ENCODE measurements at regions not wholly inside any gene's neighbourhood (a gene's known extent, or its start where the extent isn't known, plus 50 kb on each side); places are given as distances from the start of the nearest gene placed in this dataset.

DNA sequence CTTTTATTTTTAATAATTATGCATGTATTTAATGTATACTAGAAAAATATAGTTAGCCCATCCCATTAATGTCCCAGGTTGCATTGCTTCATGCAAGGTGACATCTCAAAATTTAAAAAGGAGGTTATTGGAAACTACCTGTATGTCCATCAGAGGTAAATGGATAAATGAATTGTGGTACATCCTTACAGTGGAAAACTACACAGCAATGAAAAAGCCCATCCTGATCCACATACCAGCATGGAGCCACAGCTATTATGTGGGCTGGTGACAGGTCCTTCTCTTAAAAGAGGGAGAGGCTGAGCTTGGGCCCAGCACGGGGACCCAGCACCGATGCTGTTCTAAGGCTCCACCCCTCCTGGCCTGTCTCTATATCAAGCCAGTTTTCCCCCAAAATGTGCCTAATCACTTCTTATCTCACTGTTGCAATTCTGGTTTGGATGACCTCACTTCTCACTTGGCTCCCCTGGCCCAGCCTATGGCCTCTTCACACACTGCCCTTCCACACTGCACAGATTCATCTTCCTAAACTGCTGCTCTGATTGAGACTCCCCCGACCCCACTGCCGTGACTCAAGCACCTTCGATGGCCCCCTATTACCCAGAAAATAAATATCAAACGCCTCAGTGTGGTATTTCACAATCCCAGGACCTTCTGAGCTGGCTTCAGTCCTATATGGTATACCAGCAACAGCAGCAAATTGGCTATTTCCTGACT lies 97.1 kb upstream of the NCOR2 start:
- peak; percentile 45 for DNase-seq (ENCODE audit: low read depth)
- TF ChIP-seq, protein P1, sequence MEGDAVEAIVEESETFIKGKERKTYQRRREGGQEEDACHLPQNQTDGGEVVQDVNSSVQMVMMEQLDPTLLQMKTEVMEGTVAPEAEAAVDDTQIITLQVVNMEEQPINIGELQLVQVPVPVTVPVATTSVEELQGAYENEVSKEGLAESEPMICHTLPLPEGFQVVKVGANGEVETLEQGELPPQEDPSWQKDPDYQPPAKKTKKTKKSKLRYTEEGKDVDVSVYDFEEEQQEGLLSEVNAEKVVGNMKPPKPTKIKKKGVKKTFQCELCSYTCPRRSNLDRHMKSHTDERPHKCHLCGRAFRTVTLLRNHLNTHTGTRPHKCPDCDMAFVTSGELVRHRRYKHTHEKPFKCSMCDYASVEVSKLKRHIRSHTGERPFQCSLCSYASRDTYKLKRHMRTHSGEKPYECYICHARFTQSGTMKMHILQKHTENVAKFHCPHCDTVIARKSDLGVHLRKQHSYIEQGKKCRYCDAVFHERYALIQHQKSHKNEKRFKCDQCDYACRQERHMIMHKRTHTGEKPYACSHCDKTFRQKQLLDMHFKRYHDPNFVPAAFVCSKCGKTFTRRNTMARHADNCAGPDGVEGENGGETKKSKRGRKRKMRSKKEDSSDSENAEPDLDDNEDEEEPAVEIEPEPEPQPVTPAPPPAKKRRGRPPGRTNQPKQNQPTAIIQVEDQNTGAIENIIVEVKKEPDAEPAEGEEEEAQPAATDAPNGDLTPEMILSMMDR (conservative IDR thresholded peaks at IDR 0.05; ENCODE audit: control insufficient read depth, insufficient read depth, low read depth, low read length): no peak
- no peak overlapping the region for H3K4me3 ChIP-seq (ENCODE audit: control insufficient read depth, low read depth, low read length)

DNA sequence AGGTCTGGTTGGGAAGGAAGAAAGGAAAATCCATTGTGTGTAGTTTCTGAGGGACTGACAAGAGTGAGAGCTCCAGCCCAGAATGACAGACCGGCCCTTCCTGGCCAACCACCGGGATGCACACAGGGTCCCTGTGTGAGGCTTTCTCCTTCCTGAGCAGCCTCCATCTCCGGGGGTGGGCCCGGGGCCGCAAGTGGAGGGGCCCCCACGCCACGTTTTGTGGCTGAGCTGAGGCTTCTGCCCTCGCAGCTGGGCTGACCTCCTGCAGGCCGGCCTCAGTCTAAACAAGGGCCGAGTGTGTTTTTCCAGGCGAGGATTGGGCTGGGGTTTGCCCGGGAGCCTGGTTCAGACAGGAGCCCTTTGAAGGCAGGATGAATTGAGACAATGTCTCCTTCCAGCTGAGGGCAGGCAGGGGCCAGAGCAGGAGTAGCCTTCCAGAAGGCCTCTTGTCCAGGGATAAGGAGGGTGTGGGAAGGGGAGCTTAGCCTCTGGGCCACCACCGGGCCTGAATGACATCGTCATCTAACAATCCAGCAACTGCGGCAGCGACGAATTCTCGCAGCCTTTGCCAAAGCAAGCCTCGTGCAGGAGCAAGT lies 96.5 kb upstream of the NCOR2 start:
- no peak overlapping the region for H3K4me3 ChIP-seq (ENCODE audit: control insufficient read depth, low read depth, low read length)
- TF ChIP-seq, protein P1 (conservative IDR thresholded peaks at IDR 0.05; ENCODE audit: control insufficient read depth, insufficient read depth, low read depth, low read length): no peak
- DNase-seq (ENCODE audit: low read depth): no peak

DNA sequence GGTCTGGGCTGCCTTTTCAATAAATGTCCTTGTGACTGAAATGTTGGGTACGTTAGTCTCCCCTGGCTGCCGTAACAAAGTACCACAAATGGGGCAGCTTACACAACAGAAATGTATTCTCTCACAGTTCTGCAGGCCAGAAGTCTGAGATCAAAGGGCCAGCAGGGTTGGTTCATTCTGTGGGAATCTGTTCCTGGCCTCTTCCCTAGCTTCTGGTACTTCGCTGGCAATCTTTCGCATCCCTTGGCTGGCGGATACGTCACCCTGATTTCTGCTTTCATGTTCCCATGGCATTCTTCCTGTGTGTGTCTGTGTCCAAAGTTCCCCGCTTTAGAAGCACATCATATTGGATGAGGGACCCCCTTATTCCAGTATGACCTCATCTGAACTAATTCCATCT lies 95.8 kb upstream of the NCOR2 start:
- TF ChIP-seq, protein P1 (conservative IDR thresholded peaks at IDR 0.05; ENCODE audit: control insufficient read depth, insufficient read depth, low read depth, low read length): no peak
- H3K4me3 ChIP-seq (ENCODE audit: control insufficient read depth, low read depth, low read length): no peak overlapping the region
- DNase-seq (ENCODE audit: low read depth): peak; percentile 70

DNA sequence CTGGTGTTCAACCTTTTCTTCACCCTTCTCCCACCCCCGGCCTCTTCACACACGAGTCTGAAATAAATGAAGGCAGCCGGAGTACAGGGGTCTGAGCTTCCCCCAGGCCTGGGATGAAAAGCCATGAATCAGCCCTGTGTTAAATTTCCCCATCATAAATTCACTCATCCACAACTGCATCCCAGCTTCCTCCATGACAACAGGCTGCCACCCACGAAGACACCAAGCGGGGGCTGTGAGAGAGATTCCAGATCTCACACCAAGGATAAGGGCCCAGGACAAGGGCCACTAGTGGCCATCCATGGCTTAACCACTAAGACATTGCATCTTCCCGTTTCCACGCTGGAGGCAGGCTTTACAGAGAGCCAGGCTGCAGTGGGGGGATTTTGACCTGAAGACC lies 93.9 kb upstream of the NCOR2 start:
- TF ChIP-seq, protein P1 (conservative IDR thresholded peaks at IDR 0.05; ENCODE audit: control insufficient read depth, insufficient read depth, low read depth, low read length): peak; percentile 8
- no peak for DNase-seq (ENCODE audit: low read depth)
- no peak overlapping the region for H3K4me3 ChIP-seq (ENCODE audit: control insufficient read depth, low read depth, low read length)

DNA sequence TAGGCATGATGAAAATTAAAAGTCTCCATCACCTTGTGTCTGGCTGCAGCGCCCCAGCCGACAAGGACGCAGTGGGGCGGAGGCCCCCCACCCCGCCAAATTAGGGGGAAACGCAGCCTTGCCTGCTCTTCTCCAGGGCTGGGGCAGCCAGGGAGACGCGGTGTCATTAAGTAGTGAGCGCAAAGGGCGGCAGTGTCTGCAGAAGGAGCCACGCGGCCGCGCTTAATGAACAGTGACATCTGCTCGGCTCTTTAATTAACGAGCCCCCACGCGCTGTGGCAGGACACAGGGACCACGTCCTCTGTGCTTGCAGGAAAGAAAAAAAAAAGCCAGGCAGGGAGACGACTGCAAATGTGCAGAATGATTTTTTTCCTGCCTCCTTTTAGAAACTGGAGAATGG lies 93.4 kb upstream of the NCOR2 start:
- H3K4me3 ChIP-seq (ENCODE audit: control insufficient read depth, low read depth, low read length): no peak overlapping the region

DNA sequence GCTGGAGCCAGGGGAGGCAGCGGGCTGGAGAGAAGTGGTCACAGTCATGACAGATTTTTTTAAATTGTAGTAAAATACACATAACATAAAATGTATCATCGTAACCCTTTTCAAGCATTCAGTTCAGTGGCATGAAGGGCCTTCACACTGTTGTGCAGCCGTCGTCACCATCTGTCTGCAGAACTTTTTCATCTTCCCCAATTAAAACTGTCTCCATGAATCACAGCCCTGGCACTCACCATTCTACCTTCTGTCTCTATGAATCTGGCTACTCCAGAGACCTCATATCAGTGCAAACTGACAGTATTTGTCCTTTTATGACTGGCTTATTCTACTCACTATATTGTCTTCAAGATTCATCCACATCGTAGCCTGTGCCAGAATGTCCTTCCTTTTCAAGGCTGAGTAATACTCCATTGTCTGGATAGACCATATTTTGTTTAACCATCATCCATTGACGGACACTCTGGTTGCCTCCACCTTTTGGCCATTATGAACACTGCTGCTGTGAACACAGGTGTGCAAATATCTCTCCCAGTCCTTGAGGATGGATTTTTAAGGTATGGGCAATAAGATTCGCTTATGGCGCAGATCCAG lies 91.5 kb upstream of the NCOR2 start:
- no peak for DNase-seq (ENCODE audit: low read depth)
- no peak overlapping the region for H3K4me3 ChIP-seq (ENCODE audit: control insufficient read depth, low read depth, low read length)
- TF ChIP-seq, protein P1 (conservative IDR thresholded peaks at IDR 0.05; ENCODE audit: control insufficient read depth, insufficient read depth, low read depth, low read length): no peak

More for the DNA sequence above, 93.4 kb upstream of the NCOR2 start:
- DNase-seq (ENCODE audit: low read depth): no peak
- TF ChIP-seq, protein P1 (conservative IDR thresholded peaks at IDR 0.05; ENCODE audit: control insufficient read depth, insufficient read depth, low read depth, low read length): no peak

All from fibroblast of mammary gland (primary cell).